HFFc6 (cell line): ENCODE measurements at regions not wholly inside any gene's neighbourhood (a gene's known extent, or its start where the extent isn't known, plus 50 kb on each side); places are given as distances from the start of the nearest gene placed in this dataset.

Experiments used
- DNase-seq: peaks from one replicate; pipeline ENCODE4 v3.0.0-alpha.2; 2018
- H3K27ac Mint-ChIP-seq: 2 replicates; pipeline ENCODE4 v1.8.0; 2020; ENCODE audit warnings: mild to moderate bottlenecking, mixed read lengths
- H3K27me3 Mint-ChIP-seq: 2 replicates; pipeline ENCODE4 v1.8.0; 2021; ENCODE audit warnings: mild to moderate bottlenecking, moderate library complexity, mixed read lengths; ENCODE audit not compliant: insufficient read depth
- H3K36me3 Mint-ChIP-seq: 2 replicates; pipeline ENCODE4 v1.8.0; 2021; ENCODE audit warnings: low read depth, mixed read lengths
- H3K4me1 Mint-ChIP-seq: 2 replicates; pipeline ENCODE4 v1.8.0; 2020; ENCODE audit warnings: low read depth, mixed read lengths
- H3K4me3 Mint-ChIP-seq: 2 replicates; pipeline ENCODE4 v1.8.0; 2020; ENCODE audit warnings: mild to moderate bottlenecking, moderate library complexity, mixed read lengths
- H3K9me3 Mint-ChIP-seq: 2 replicates; pipeline ENCODE4 v1.8.0; 2020; ENCODE audit warnings: mild to moderate bottlenecking, mixed read lengths
- TF ChIP-seq, protein P1 (sequence below): fragments of 200-600 bp; sonication (generic); IDR thresholded peaks from 2 replicates; pipeline ENCODE4 v1.5.0; 2021; ENCODE audit warnings: antibody characterized with exemption, mild to moderate bottlenecking

- no peak overlapping the region for H3K4me3 Mint-ChIP-seq
- no peaks in the 10 kb centered on the region; the same call in 1 of the 2 replicates for H3K36me3 Mint-ChIP-seq
- no peak for DNase-seq
- TF ChIP-seq, protein P1, sequence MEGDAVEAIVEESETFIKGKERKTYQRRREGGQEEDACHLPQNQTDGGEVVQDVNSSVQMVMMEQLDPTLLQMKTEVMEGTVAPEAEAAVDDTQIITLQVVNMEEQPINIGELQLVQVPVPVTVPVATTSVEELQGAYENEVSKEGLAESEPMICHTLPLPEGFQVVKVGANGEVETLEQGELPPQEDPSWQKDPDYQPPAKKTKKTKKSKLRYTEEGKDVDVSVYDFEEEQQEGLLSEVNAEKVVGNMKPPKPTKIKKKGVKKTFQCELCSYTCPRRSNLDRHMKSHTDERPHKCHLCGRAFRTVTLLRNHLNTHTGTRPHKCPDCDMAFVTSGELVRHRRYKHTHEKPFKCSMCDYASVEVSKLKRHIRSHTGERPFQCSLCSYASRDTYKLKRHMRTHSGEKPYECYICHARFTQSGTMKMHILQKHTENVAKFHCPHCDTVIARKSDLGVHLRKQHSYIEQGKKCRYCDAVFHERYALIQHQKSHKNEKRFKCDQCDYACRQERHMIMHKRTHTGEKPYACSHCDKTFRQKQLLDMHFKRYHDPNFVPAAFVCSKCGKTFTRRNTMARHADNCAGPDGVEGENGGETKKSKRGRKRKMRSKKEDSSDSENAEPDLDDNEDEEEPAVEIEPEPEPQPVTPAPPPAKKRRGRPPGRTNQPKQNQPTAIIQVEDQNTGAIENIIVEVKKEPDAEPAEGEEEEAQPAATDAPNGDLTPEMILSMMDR: no peak
- no peak overlapping the region for H3K27ac Mint-ChIP-seq
- H3K27me3 Mint-ChIP-seq: peaks cover 9% of the 10 kb centered on the region; the same call in 1 of the 2 replicates
- H3K9me3 Mint-ChIP-seq: no peaks in the 10 kb centered on the region
- peaks cover 37% of the 10 kb centered on the region for H3K4me1 Mint-ChIP-seq
These were observed 280.2 kb upstream of the FOXQ1 start for GRCh38 chr6:1031720-1032119.

GRCh38 chr6:1029141-1029540 lies 282.8 kb upstream of the FOXQ1 start:
- peaks cover 54% of the 10 kb centered on the region for H3K4me1 Mint-ChIP-seq
- H3K27me3 Mint-ChIP-seq: peaks cover 2% of the 10 kb centered on the region; the same call in 1 of the 2 replicates
- TF ChIP-seq, protein P1: no peak
- DNase-seq: peak; percentile 21
- H3K9me3 Mint-ChIP-seq: no peaks in the 10 kb centered on the region
- H3K4me3 Mint-ChIP-seq: no peak overlapping the region
- H3K27ac Mint-ChIP-seq: no peak overlapping the region; the same call in 1 of the 2 replicates
- H3K36me3 Mint-ChIP-seq: no peaks in the 10 kb centered on the region; the same call in 1 of the 2 replicates

- no peak overlapping the region; the same call in 1 of the 2 replicates for H3K27ac Mint-ChIP-seq
- peaks cover 2% of the 10 kb centered on the region; the same call in 1 of the 2 replicates for H3K27me3 Mint-ChIP-seq
- TF ChIP-seq, protein P1: no peak
- no peak for DNase-seq
- H3K9me3 Mint-ChIP-seq: no peaks in the 10 kb centered on the region
- H3K4me3 Mint-ChIP-seq: no peak overlapping the region
- H3K36me3 Mint-ChIP-seq: no peaks in the 10 kb centered on the region; the same call in 1 of the 2 replicates
- peaks cover 57% of the 10 kb centered on the region for H3K4me1 Mint-ChIP-seq
These were observed 283.2 kb upstream of the FOXQ1 start for GRCh38 chr6:1028723-1029122.

- Mint-ChIP-seq H3K36me3 (no peaks in the 10 kb centered on the region; the same call in 1 of the 2 replicates), H3K4me3 (no peak overlapping the region), H3K27me3 (peaks cover 3% of the 10 kb centered on the region), H3K27ac (peak overlapping the region; percentile 54; the same call in 1 of the 2 replicates), H3K9me3 (no peaks in the 10 kb centered on the region), H3K4me1 (peaks cover 57% of the 10 kb centered on the region)
- DNase-seq: no peak
- TF ChIP-seq, protein P1: no peak
These were observed 283.9 kb upstream of the FOXQ1 start for GRCh38 chr6:1027795-1028569.

GRCh38 chr6:1027109-1027794 lies 284.6 kb upstream of the FOXQ1 start:
- DNase-seq: peak; percentile 72
- Mint-ChIP-seq H3K4me3 (peak overlapping the region; percentile 62), H3K4me1 (peaks cover 57% of the 10 kb centered on the region), H3K9me3 (no peaks in the 10 kb centered on the region), H3K27me3 (peaks cover 5% of the 10 kb centered on the region), H3K36me3 (no peaks in the 10 kb centered on the region; the same call in 1 of the 2 replicates), H3K27ac (peak overlapping the region; percentile 54)
- TF ChIP-seq, protein P1: no peak
